GM10847 (cell line): ENCODE measurements at regions not wholly inside any gene's neighbourhood (a gene's known extent, or its start where the extent isn't known, plus 50 kb on each side); places are given as distances from the start of the nearest gene placed in this dataset.

Experiments
- POLR2A ChIP-seq: IDR thresholded peaks from 2 replicates; pipeline ENCODE4 v1.6.1; 2011; ENCODE audit not compliant: insufficient read length; ENCODE audit errors: extremely low read depth

DNA sequence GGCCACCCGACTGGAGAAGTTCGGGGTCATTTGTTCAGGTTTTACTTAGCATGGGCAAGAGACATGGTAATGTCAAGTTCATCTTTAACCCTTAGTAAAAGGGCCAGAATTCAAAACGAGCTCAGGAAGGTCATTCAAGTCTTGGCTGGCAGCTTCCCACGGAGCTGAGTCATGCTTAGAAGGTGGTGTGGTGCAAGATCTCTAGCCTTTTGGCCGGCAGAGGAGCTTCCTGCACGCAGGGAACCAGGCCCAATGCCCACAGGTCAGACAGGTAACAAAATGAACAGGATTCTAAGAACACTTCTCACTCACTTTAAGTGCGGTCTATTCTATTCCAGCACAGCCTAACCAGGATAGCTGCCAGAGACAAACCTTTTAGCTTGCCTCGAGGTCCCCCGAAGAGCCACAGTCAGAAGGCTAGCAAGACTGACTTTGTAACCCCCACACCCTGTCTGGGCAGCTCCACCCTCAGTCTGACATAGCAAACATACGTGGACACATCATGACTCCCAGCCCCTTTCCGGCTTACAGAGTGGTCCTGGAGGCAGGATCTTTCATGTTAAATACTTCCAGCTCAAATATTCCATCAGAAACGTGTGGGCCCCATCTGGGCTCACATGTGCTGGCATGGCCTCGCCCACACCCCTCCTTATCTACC lies 292.7 kb downstream of the BCL11A start:
- no peak for TF ChIP-seq POLR2A

DNA sequence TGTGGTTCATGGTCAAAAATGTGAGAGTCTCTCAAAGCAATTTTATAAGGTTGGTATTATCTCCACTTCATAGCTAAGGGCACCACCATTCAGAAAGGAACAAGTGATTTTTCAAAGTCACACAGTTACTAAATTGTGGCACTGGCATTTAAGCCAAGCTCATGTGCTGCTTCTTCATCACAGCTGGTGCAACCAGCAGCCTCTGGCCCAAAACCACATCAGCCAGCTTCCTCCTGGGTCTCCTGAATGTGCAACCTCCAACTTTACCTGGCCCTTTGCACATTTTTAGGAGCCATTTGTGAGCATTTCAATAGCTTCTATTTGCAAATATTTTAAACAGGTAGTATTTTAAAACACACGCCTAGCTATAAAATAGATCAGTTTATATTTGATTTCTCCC lies 293.7 kb downstream of the BCL11A start:
- no peak for TF ChIP-seq POLR2A

DNA sequence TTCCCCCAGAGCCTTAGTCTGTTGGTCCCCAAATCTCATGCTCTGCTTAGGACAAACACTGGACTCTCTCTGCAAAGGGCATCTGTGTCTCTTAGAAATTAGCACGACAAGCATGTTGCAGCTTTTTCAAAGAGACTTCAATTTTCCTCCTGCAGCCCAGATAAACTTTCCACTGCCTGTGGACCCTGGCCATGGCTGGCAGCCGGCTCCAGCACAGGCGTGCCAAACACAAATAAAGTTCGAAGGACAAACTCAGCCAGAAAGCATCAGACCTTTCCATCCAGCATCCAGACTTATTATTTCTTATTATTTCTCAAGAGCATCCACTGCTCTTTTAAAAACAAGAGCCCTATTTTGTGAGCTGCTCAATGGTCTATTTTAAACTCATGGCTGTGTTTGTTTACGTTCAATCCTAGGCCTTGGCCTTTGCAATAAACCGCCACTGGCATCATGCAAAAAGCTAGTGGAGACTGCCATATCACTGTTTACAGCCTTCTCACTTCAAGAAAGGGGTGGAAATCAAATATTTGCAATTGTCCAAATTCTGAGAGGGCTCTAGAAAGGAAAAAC lies 300.8 kb downstream of the BCL11A start:
- no peak for TF ChIP-seq POLR2A

DNA sequence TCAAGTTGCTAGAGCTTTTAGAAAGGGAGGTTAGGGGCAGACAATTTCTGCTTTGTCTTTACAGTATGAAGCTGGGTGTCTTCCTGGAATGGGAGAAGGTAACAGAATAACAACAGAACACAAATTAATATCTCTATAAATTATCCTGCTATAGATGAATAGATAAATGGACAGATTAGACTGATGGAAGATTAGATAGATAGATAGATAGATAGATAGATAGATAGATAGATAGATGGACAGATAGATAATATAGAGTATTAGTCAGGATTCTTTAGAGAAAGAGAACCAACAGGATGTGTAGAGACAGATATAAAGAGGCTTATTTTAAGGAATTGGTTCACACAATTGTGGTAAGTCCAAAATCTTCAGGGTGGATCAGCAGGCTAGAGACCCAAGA lies 302.2 kb downstream of the BCL11A start:
- TF ChIP-seq POLR2A = no peak

DNA sequence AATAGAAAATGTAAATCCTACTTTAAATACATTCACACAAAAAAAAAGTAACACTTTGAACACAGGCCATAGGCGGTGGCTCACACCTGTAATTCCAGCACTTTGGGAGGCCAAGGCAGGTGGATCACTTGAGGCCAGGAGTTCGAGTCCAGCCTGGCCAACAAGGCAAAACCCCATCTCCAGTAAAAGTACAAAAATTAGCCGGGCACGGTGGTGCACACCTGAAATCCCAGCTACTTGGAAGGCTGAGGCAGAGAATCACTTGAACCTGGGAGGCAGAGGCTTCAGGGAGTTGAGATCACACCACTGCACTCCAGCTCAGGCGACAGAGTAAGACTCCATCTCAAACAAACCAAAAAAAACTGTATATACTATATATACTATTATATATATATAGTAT lies 303.6 kb downstream of the BCL11A start:
- TF ChIP-seq POLR2A = no peak

DNA sequence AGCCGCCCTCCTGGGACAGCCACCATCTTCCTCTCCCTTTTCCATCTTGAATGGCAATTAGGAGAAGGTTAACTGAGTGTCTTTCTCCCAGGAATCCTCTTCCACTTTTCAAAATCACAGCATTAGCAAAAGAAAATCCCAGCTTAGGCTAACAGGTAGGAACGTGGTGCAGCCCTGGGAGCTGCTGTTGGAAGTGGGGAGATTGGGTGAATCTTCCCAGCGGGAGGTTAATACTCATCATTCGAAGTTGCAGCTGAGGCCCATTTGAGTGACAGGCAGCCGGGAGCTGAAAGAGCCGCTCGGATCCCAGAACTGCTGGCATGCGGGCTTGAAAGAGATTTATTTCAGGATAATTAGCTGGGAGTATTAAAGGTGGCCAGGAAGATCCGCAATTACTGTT lies 306.0 kb downstream of the BCL11A start:
- no peak for TF ChIP-seq POLR2A

DNA sequence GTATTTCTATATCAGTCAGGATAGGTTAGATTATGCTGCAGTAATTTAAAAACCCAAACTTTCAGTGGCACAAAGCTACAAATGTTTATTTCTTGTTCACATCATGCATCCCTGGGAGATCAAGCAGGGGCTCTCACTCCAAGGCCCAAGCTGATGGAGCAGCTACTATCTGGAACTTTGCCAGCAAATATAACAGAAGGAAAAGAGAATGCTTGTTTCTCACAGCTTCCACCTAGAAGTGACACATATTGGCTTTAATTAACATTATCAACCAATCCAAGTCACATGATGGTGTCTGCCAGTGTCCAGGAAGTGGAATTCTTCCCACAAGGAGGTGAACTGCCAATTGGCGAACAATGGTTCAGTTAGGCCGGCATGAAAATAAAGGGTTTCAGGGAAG lies 306.9 kb downstream of the BCL11A start:
- TF ChIP-seq POLR2A = no peak

DNA sequence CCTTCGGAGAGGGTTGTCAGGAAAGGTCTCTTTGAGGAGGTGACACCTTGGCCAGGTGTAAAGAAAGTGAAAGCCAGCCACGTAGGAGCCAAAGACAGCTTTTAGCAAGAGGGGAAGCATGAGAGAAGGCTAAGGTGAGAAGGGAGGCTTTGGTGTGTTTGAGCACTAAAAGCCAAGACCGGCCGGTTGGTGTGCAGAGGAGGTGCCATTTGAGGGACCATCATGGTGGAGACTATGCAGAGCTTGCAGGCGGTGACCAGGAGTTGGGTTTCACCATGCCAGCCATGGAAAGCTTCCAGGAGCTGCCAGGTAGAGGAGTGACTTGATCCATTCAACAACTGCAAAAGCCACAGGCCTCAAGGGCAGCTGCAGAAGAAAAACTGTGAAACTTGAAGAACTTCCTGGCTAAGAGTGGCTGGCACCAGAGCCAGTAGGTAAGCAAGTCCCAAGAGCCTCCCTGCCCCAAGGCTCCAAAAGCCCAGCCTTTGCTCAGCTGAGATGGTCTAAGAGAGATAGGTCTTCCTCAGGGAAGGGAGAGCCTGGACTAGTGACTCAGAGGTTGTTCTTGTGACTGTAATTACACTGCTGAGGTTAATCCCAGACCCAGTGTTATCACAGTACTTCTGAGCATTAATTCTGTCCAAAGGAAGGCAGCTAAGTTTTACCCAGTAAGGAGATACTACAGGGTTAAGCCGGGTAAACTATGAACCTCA lies 319.0 kb downstream of the BCL11A start:
- no peak for TF ChIP-seq POLR2A

DNA sequence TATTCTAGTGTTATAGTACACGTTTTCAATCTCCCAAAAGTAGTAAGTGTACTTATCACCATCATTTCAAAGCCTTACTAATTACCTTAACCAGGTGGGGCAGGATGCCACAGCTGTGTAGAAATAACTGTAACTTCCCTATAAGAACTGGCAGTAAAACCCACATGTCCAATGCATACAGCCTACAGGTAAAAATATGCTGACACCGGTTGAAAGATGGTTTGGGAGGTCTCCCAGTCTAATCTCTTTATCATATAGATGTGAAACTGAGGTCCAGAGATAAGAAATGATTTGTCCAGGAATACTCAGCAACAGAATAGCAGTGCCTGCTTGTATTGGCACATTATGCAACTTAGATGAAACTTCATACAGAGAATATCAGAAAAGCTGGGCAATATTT lies 322.9 kb downstream of the BCL11A start:
- TF ChIP-seq POLR2A = no peak

DNA sequence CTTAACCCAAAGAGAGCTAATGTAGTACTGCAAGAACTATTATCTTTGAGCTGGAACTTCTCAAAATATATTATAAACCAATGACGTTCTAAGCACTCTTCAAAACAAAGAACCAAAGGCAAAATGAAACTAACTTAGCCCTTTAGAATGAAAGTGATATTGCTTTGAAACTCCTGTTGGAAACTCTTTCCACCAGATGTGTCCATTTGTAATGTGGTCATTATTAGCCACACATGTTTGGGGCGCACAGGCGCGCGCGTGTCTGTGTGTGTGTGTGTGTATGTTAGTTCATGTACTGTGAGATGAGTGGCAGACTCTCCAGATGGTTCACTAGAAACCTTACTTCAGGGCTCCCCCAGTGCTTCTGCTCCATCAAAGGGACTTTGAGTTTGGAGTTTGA lies 323.4 kb downstream of the BCL11A start:
- no peak for TF ChIP-seq POLR2A

DNA sequence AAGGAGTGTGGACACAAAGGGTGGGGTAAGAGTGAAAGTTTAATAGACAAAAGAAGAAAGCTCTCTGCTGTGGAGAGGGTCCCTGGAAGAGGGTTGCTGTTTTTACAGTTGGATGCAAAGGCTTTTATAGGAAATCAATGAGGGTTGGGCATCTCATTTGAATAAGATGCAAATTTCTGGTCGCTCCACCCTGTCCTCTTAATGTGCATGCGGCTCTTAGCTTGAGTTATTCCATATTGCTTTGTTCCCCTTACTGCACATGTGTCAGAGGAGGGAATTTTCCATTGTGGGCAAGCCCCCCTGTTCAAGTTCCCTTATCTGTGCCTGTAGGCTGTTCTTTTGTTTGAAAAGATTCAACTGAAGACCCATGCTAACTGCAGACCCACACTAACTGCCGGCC lies 326.5 kb downstream of the BCL11A start:
- no peak for TF ChIP-seq POLR2A

DNA sequence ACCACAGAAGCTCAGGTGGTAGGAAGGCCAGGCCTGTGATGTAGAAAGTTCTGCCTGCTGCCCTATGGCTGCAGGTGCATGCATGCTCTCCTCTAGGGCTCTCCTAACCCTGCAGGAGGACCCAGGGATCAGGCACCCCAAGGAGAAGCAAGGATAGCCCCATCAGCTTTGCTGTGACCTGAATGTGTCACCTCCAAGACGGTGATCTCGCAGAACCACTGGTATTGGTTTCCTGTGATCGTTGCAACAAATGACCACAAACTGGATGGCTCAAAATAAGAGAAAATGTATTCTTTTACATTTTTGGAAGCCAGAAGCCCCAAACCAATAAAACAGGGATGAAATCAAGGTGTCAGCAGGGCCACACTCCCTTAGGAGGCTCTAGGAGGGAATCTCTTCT lies 327.3 kb downstream of the BCL11A start:
- no peak for TF ChIP-seq POLR2A

DNA sequence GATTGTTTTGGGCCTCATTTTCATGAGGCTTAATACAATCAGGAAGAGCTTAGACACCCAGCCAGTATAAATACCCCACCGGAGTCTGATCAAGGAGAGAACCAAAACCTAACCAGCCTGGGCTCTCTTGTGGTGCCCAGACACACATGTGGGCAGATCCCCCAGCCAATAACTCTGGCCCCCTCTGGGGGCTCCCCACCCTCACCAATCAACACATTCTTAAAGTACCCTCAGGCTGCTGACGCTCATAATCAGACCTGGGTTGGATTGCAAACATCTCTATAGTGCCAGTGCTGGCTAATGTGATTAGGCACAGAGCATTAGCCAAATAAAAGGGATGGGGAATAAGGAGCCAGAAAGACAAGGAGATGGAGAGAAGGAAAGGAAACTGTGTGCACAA lies 329.6 kb downstream of the BCL11A start:
- no peak for TF ChIP-seq POLR2A

DNA sequence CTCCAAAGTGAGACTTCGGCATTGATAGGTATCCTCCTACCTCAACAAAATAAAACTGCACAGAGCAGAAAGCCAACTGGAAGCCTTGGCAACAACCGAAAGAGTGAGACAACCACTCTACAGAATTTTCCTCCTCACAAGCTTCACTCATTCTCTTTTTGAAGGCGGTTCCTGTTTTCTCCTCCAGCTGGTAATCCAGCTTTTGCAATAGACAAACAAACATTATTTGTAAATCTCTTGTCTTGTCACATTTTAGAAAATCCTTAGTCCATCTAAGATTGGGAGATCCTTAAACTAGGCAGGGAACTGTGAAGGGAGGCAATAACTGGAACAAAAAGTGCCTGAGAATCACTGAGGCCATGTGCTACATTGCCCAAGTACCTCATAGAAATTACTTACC lies 332.4 kb downstream of the BCL11A start:
- no peak for TF ChIP-seq POLR2A

DNA sequence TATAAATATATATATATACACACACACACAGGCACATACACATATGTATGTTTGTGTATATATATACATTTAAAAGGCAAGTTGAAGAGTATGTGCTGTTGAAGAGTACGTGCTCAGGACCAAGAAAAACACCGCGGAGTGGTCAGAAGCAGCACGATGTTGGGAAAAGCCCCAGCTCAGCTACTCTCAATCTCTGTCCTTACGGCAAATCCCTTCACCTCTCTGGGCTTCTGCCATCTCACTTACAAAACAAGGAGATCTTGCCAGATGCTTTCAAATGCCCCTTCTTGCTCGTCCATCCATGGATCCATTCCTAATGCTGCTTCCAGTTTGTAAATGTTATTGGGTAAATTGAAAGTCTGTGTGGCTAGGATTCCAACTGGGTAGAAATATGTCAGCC lies 333.9 kb downstream of the BCL11A start:
- TF ChIP-seq POLR2A = no peak

DNA sequence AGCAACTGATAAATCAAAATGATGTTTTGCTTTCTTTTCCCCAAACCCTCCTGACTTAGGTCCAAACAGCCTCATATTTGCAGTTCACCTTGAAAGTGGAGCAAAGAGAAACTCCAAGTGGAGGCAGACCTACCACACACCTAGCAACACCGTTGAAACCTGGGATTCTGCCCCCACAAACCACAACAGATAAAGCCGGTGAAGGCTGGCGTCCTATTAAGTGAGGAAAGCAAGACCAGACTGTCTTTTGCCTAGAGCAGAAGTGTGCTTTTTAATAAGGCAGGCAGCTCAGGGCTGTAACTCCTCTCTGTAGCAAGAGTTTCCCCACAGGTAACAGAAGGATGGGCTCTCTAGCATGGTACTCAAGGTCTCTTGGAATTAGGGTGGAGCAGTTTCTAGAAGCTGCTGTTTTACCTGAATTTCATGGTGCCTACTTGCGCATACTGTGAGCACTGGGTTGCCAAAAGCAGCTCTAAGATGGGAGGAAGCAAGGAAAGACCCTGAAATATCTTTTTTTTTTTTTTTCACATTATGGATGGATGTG lies 336.9 kb downstream of the BCL11A start:
- no peak for TF ChIP-seq POLR2A
